Activated T-helper 1 cell treated with anti-CD3 and anti-CD28 coated beads, Interleukin-12 subunit alpha, Interleukin-12 subunit beta, Interleukin-2, Interleukin-4 antibody, amounts not matched to agents 30 ng/mL and 10 ng/mL and 1 ng/mL, durations not matched to agents 14 hours and 24 hours and 36 hours (primary cell): ENCODE measurements at regions not wholly inside any gene's neighbourhood (a gene's known extent, or its start where the extent isn't known, plus 50 kb on each side); places are given as distances from the start of the nearest gene placed in this dataset.
A peak's percentile ranks its signal among the peaks of the same experiment; 100 is the strongest.

Experiments used
- DNase-seq: peaks from one replicate; pipeline ENCODE4 v3.0.0; 2021; ENCODE audit warnings: low spot score
- H3K27ac Mint-ChIP-seq: one replicate; pipeline ENCODE4 v1.8.0; 2021; ENCODE audit warnings: mild to moderate bottlenecking, mixed read lengths
- H3K27me3 Mint-ChIP-seq: one replicate; pipeline ENCODE4 v1.8.0; 2022; ENCODE audit warnings: mild to moderate bottlenecking, moderate library complexity, mixed read lengths; ENCODE audit not compliant: insufficient read depth
- H3K36me3 Mint-ChIP-seq: one replicate; pipeline ENCODE4 v1.8.0; 2021; ENCODE audit warnings: low read depth, mixed read lengths
- H3K4me1 Mint-ChIP-seq: one replicate; pipeline ENCODE4 v1.8.0; 2021; ENCODE audit warnings: low read depth, mixed read lengths
- H3K4me3 Mint-ChIP-seq: one replicate; pipeline ENCODE4 v1.8.0; 2021; ENCODE audit warnings: mild to moderate bottlenecking, moderate library complexity, mixed read lengths
- H3K9me3 Mint-ChIP-seq: one replicate; pipeline ENCODE4 v1.8.0; 2021; ENCODE audit warnings: mixed read lengths
- intact Hi-C: fragments of 100-400 bp; cut with micrococcal nuclease; formaldehyde crosslinking; loops from one replicate; pipeline ENCODE4 v1.15.1; 2024

DNA sequence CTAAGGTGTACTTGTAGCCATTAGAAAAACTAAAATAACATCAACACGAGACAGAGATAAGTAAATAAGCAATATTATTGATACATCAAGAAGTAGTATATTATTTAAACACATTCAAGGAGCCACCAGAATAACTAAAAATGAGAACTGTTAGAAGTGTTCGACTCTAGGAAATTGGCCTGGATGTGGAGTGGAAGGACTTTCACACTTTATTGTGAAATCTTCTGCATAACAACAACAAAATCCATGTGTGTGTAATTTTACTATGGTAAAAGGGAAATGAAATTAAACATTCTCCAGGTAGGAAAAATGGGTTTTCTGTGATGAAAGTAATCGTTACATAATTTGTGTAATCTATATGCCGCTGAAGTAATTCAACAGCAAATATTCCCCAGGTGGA, 96.3 kb upstream of the RNF152 start:
- intact Hi-C loops = no loop called here
- no peak for DNase-seq
- Mint-ChIP-seq H3K36me3 (no peaks in the 10 kb centered on the region), H3K4me3 (no peak overlapping the region), H3K27ac (no peak overlapping the region), H3K27me3 (peaks cover 2% of the 10 kb centered on the region), H3K4me1 (peaks cover 8% of the 10 kb centered on the region), H3K9me3 (no peaks in the 10 kb centered on the region)

DNA sequence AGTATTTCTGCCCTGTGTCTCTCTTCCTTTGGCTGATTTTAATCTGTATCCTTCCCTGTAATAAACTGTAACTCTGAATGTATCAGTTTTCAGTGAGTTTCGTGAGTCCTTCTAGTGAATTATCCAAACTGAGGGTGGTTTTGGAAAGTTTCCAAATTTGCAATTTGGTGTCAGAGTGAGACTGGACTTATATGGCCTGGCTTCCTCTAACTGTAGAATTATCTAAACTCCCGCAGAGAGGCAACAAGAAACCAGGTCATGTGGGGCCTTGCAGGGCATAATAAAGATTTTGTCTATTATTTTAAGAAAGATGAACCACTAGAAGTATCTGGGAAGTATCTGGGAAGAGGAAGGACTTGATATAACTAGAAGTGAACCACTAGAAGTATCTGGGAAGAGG, 95.3 kb upstream of the RNF152 start:
- H3K9me3 Mint-ChIP-seq = no peaks in the 10 kb centered on the region
- H3K27me3 Mint-ChIP-seq = peaks cover 2% of the 10 kb centered on the region
- intact Hi-C loops = no loop called here
- DNase-seq = no peak
- peaks cover 8% of the 10 kb centered on the region for H3K4me1 Mint-ChIP-seq
- H3K36me3 Mint-ChIP-seq = no peaks in the 10 kb centered on the region
- H3K4me3 Mint-ChIP-seq = no peak overlapping the region
- no peak overlapping the region for H3K27ac Mint-ChIP-seq

DNA sequence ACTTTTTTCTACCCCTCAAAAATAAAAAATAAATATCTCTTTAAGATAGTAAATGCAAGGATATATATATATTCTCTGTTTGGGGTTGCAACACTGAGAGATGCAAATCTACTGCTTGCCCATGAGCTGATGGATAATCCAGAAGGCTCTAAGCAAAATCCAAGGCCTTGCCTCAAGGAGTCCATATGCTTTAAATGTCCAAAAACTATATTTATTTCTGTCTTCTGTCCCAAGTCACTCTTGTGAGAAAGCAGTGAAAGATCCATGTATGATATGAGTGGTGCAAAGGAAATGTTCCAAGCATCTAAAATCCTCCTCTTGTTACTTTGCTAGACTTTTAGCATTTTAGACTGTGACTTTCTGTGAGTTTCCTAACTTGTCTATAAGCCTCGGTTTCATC, 92.9 kb upstream of the RNF152 start:
- intact Hi-C loops = no loop called here
- Mint-ChIP-seq H3K9me3 (no peaks in the 10 kb centered on the region), H3K36me3 (no peaks in the 10 kb centered on the region), H3K4me1 (peaks cover 9% of the 10 kb centered on the region), H3K27me3 (no peaks in the 10 kb centered on the region), H3K27ac (no peak overlapping the region), H3K4me3 (no peak overlapping the region)
- no peak for DNase-seq

DNA sequence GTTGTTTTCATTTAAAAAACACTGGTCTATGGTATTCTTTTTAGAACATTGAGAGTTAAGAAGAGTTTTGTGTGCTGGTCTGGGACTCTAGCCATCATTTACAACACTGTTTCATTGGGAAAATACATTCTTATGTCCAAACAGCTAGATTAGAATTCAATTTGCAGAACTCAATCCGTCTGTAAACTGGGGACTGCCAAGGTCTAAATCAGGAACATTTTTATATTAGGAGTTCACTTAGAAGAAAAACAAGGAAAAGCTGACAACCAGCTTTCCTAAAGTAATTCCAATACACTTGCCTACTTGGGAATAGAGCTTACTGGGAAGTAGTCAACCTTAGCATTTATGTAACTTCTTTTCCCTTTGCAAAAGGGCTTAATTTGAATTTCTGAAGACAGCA, 91.5 kb upstream of the RNF152 start:
- H3K4me1 Mint-ChIP-seq = peaks cover 16% of the 10 kb centered on the region
- DNase-seq = no peak
- no peaks in the 10 kb centered on the region for H3K9me3 Mint-ChIP-seq
- H3K27ac Mint-ChIP-seq = no peak overlapping the region
- H3K36me3 Mint-ChIP-seq = no peaks in the 10 kb centered on the region
- H3K4me3 Mint-ChIP-seq = no peak overlapping the region
- no peaks in the 10 kb centered on the region for H3K27me3 Mint-ChIP-seq
- intact Hi-C loops = no loop called here

DNA sequence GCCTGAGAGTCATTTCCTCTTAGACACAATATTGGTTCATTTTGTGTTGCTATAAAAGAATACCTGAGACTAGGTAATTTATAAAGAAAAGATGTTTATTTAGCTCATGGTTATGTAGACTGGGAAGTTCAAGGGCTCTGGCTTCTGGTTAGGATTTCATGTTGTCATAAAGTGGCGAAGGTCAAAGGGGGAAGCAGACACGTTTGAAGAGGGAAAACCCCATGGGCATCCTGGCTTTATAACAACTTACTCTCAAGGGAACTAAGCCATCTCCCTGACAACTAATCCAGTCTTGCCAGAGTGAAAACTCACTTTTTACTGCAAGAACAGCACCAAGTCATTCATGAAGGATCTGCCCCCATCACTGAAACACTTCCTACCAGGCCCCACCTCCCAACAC, 89.7 kb upstream of the RNF152 start:
- Mint-ChIP-seq H3K4me3 (no peak overlapping the region), H3K27me3 (peaks cover 2% of the 10 kb centered on the region), H3K4me1 (peaks cover 16% of the 10 kb centered on the region), H3K9me3 (no peaks in the 10 kb centered on the region), H3K27ac (no peak overlapping the region), H3K36me3 (no peaks in the 10 kb centered on the region)
- intact Hi-C loops = no loop called here
- DNase-seq = no peak

DNA sequence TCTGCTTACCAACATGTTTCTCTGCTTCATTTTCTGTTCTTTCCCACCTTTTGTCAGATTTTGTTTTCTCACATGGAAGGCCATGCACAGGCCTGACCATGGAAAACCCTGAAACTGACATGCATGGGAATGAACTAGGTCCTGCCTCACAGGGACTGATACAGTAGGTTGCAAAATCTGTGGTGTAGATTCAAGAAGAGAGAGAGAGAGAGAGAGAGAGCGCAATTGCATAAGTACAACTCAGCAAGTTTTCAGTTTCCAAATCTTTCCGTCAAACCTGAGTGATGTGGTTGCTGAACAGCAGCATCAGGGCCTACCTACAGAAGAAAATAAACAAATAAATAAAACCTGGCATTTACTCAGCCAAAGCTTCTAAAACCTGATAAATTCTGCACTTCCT, 87.5 kb upstream of the RNF152 start:
- Mint-ChIP-seq H3K4me1 (peaks cover 28% of the 10 kb centered on the region), H3K9me3 (no peaks in the 10 kb centered on the region), H3K36me3 (no peaks in the 10 kb centered on the region), H3K27me3 (peaks cover 2% of the 10 kb centered on the region), H3K4me3 (no peak overlapping the region), H3K27ac (no peak overlapping the region)
- DNase-seq = no peak
- intact Hi-C loops = no loop called here

DNA sequence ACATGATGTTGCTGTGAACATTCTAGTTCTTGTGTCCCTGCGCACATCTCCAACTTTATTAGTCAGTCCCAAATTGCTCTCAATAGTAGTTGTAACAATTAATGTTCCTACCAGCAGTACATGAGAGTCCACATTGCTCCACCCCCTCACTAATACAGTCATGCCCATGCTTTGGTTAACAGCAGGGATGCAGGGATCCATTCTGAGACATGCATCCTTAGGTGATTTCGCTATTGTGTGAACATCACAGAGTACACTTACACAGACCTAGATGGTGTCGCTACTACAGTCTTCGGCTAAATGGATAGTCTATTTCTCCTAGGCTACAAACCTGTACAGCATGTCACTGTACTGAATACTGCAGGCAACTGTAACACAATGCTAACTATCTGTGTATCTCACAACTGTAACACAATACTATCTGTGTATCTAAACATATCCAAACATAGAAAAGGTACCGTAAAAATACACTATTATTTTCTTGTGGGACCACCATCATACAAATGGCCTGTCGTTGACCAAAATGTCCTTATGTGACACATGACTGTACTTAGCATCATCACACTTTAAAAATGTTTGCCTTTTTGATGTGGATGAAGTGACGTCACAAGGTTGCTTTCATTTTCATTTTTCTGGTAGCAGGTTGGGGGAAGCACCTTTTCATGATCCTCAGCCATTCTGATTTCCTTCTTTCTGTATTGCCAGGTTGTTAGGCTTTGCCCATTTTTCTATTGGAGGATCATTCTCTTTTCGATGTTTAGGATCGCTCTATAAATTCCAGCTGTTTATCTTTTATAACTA, 82.9 kb upstream of the RNF152 start:
- Mint-ChIP-seq H3K36me3 (peaks cover 3% of the 10 kb centered on the region), H3K4me1 (peaks cover 43% of the 10 kb centered on the region), H3K9me3 (peaks cover 8% of the 10 kb centered on the region), H3K4me3 (no peak overlapping the region), H3K27ac (no peak overlapping the region), H3K27me3 (peaks cover 4% of the 10 kb centered on the region)
- intact Hi-C loops = loop anchor here (2.0 to 10.0 kb wide), 4 partner anchors 15 to 212 kb away; partner anchors contain the start of genes PIGN and RELCH
- peak; percentile 55 for DNase-seq

DNA sequence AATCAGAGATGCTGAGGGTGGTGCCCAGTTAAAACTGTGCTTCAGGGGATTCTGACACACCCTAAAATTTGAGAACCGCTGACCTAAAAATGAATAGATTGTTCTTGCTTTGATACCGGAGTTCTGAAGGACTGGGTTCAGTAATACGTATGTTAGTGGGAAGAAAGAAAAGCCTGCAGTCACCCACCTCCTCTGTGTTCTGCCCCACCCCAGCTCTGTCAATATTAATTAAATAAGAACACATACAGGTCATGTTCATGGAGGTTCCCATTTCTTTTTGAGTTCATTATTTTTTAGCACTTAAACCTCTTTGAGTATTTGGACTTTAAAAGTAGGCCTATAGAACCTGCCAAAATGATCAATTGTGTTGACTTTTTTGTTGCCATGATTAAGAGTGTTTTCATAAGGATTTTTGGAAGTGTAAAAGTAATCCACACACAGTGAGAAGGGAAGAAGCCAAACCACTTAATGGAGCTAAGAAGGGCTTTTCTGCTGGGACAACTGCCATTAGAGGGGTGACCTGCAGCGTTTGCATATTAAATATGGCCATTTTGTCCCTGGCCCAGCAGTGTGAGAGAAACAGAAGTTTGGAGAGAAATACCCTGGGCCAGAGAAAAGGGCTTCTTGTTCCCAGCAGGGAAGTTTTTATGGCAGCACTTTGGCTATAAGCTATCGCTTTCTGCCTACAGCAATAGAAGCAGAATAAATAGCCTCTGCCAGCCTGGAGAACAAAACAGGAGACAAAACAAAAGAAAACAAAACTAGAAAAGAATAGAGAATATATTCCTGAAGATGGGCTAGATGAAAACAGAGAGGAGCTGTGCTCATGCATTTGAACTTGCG, 80.7 kb upstream of the RNF152 start:
- no peak overlapping the region for H3K27ac Mint-ChIP-seq
- H3K4me3 Mint-ChIP-seq = no peak overlapping the region
- no peak for DNase-seq
- H3K36me3 Mint-ChIP-seq = peaks cover 3% of the 10 kb centered on the region
- H3K4me1 Mint-ChIP-seq = peaks cover 36% of the 10 kb centered on the region
- peaks cover 8% of the 10 kb centered on the region for H3K9me3 Mint-ChIP-seq
- intact Hi-C loops = loop anchor here (10.0 kb wide), 1 partner anchor 131 kb away; no protein-coding TSS in a partner anchor
- H3K27me3 Mint-ChIP-seq = peaks cover 2% of the 10 kb centered on the region

DNA sequence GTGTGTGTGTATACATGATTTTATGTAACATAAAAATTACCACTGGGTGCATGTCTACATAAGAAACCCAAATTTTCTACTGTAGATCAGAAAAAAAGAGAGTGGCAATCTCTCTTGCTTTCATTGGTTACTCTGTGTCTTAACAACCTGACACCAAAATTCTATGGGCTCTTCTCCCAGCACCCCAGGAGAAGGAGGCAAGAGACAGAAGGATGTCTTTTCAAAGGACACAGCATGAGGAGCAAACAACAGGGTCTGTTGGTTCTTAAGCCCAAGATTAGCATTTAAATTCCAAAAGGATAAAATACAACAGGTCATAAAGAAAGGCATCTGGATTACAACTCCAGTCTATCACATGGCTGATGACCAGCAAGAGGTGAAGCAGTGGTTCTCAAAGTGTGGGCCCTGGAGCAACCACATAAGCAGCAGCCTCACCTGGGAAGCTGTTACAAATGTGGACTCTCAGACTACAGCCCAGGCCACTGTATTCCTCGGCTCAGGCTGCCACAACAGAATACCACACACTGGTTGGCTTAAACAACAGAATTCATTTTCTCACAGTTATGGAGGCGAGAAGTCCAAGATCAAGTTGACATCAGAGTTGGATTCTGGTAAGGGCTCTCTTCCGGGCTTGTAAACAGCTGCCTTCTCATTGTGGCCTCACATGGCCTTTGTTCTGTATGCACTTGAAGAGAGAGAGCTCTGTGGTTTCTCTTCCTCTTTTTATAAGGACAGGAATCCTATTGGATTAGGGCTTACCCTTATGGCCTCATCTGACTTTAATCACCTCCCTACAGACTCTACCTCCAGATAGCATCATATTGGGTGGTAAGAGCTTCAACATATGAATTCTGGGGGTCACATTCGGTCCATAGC, 79.8 kb upstream of the RNF152 start:
- H3K27ac Mint-ChIP-seq = peak overlapping the region; percentile 27
- intact Hi-C loops = loop anchor here (1.0 to 10.0 kb wide), 2 partner anchors 20 to 132 kb away; no protein-coding TSS in a partner anchor
- peaks cover 3% of the 10 kb centered on the region for H3K36me3 Mint-ChIP-seq
- peaks cover 8% of the 10 kb centered on the region for H3K9me3 Mint-ChIP-seq
- H3K27me3 Mint-ChIP-seq = peaks cover 2% of the 10 kb centered on the region
- no peak for DNase-seq
- peaks cover 36% of the 10 kb centered on the region for H3K4me1 Mint-ChIP-seq
- H3K4me3 Mint-ChIP-seq = no peak overlapping the region

DNA sequence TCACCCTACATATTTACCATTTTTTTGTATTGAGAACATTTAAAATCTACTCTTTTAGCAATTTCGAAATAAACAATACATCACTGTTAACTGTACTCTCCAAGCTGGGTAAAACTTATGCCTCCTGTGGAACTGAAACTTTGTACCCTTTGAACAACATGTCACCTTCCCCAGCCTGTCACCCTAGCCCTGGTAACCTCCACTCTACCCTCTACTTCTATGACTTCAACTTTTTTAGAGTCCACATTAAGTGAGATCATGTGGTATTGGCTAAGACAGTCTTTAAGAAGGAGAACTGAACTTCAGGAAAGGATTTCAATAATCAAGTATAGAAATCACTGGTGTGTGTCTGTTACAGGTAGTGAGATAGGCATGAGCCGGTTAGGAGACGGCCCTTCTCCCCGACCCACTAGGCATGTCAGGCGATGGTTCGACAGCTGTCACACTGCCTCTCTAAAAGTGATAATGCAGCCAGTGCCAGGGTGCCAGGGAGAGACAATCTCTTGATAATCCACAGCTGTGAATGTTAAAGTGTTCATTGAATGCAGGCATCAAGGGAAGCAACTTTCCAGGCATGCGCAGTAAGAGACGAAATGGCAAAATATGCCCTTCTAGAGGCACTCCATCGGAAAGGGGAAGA, 74.6 kb upstream of the RNF152 start:
- intact Hi-C loops = no loop called here
- no peak for DNase-seq
- H3K4me1 Mint-ChIP-seq = peaks cover 6% of the 10 kb centered on the region
- H3K27me3 Mint-ChIP-seq = peaks cover 18% of the 10 kb centered on the region
- no peaks in the 10 kb centered on the region for H3K9me3 Mint-ChIP-seq
- no peak overlapping the region for H3K4me3 Mint-ChIP-seq
- no peak overlapping the region for H3K27ac Mint-ChIP-seq
- no peaks in the 10 kb centered on the region for H3K36me3 Mint-ChIP-seq

DNA sequence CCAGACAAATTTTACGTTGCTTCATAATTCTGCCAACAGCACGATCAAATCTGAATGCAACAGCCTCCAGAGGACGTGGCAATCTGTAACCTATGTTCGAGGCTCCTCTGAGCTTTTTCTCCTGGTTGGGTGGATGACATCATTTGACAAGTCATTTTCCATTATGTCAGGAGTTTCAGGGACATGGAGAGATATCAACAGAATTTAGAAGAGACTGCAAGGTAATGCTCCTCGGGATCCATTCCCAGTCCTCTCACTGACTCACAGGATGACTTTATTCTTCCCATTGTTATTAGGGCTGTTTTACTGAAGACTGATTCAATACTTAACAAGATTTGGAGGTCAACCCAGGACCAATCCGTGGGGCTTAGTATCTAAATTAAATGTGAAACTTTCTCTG, 72.5 kb upstream of the RNF152 start:
- Mint-ChIP-seq H3K9me3 (no peaks in the 10 kb centered on the region), H3K4me1 (no peaks in the 10 kb centered on the region), H3K27ac (no peak overlapping the region), H3K36me3 (no peaks in the 10 kb centered on the region), H3K27me3 (peaks cover 27% of the 10 kb centered on the region), H3K4me3 (no peak overlapping the region)
- intact Hi-C loops = no loop called here
- DNase-seq = no peak

DNA sequence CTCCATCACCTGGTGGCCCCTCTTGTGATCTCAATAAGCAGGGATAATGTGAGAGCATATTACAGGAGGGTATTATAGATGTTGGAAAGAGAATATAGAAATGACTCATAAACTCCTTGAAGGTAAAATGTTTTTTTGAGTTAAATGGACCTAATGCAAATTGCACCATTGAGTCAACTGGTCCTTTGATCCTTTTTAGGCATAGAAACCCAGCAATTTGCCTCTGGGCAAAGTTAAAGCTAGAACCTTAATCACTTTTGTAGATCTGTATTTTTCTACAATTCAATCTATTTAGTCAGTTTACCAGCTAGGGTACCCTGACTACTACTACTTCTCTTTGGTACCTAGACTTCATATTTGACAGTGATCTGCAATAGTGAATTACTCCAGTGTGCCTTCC, 71.8 kb upstream of the RNF152 start:
- Mint-ChIP-seq H3K4me1 (peaks cover 2% of the 10 kb centered on the region), H3K9me3 (no peaks in the 10 kb centered on the region), H3K27ac (no peak overlapping the region), H3K36me3 (no peaks in the 10 kb centered on the region), H3K4me3 (no peak overlapping the region), H3K27me3 (peaks cover 27% of the 10 kb centered on the region)
- intact Hi-C loops = no loop called here
- DNase-seq = no peak
